ENCODE measurements at regions not wholly inside any gene's neighbourhood (a gene's known extent, or its start where the extent isn't known, plus 50 kb on each side); places are given as distances from the start of the nearest gene placed in this dataset.

DNA sequence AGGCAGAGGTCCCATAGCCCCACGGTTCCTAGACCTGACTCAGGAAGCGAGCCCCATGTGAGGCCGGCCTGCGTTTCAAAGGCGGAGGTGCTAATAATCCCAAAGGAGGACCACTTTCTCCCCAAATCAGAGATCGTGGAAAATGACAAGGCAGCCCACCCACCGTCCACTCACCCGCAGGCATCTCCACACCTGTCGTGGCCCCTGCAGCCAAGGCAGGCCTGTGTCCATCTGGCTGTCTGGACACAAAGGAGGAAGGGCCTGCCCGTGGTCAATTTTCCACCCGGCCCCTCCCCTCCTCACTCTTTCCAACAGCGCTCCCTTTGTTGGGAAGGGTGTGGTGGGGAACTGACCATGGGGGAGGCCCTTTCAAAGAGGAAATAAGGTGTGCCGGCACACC lies 125.3 kb upstream of the TMEM132D start:
- intact Hi-C loops (cut with micrococcal nuclease; ENCODE audit: unreplicated experiment), result loop anchor here (5.0 kb wide), 1 partner anchor 718 kb away; no protein-coding TSS in a partner anchor

DNA sequence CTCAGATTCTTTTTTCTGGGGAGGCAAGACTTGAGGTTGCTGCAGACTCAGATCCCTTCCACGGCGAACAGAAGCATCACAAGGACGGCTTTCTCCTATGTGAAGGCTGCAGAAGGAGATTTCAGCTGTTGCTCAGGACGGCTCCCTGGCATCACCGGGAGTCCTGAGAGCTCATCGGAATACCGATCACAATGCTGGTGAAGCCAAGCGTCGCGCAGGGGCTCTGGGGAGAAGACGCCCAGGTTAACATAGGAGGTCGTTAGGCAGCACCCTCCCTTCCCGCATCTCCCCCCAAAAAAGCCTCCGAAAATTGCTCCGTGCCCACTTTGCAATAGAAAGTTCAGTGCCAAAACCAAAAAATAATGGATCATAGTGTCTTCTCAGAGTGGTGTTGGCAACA lies 127.2 kb upstream of the TMEM132D start:
- Histone ChIP-seq H3K9me3 (ENCODE audit: low read depth, low read length, poor library complexity, severe bottlenecking) (no peaks in the 10 kb centered on the region), H3K4me3 (ENCODE audit: low read depth, low read length, poor library complexity, severe bottlenecking) (no peak overlapping the region), H3K27me3 (replicated peaks; ENCODE audit: insufficient read depth, low read depth, low read length, poor library complexity) (peaks cover 41% of the 10 kb centered on the region), H3K36me3 (ENCODE audit: insufficient read depth, low read length, poor library complexity, severe bottlenecking) (no peaks in the 10 kb centered on the region), H3K4me1 (ENCODE audit: insufficient read depth, low read length, poor library complexity, severe bottlenecking) (no peaks in the 10 kb centered on the region), H3K27ac (ENCODE audit: low read depth, low read length, poor library complexity, severe bottlenecking) (no peak overlapping the region)
- no TSS peak for BruUV-seq (replicated peaks)
- DNase-seq (ENCODE audit: low spot score), result no peak
- ChIA-PET CTCF (no interaction called here), POLR2A (ENCODE audit: low non-redundant PET) (no interaction called here)
- intact Hi-C loops (cut with micrococcal nuclease; ENCODE audit: unreplicated experiment), result loop anchor here (5.0 kb wide), 1 partner anchor 306 kb away; the partner anchor contains the start of gene PIWIL1
- TF ChIP-seq EZH2 (IDR thresholded peaks at IDR 0.05; ENCODE audit: borderline replicate concordance, low read depth, low read length, poor library complexity, severe bottlenecking), result no peak
- TF ChIP-seq, protein P1, sequence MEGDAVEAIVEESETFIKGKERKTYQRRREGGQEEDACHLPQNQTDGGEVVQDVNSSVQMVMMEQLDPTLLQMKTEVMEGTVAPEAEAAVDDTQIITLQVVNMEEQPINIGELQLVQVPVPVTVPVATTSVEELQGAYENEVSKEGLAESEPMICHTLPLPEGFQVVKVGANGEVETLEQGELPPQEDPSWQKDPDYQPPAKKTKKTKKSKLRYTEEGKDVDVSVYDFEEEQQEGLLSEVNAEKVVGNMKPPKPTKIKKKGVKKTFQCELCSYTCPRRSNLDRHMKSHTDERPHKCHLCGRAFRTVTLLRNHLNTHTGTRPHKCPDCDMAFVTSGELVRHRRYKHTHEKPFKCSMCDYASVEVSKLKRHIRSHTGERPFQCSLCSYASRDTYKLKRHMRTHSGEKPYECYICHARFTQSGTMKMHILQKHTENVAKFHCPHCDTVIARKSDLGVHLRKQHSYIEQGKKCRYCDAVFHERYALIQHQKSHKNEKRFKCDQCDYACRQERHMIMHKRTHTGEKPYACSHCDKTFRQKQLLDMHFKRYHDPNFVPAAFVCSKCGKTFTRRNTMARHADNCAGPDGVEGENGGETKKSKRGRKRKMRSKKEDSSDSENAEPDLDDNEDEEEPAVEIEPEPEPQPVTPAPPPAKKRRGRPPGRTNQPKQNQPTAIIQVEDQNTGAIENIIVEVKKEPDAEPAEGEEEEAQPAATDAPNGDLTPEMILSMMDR (conservative IDR thresholded peaks at IDR 0.05; ENCODE audit: low read depth, low read length), result no peak

More for the DNA sequence above, 125.3 kb upstream of the TMEM132D start:
- DNase-seq (ENCODE audit: low spot score), result no peak
- no TSS peak for BruUV-seq (replicated peaks)
- ChIA-PET CTCF (no interaction called here), POLR2A (ENCODE audit: low non-redundant PET) (no interaction called here)
- H3K9me3 ChIP-seq (ENCODE audit: low read depth, low read length, poor library complexity, severe bottlenecking), result no peaks in the 10 kb centered on the region
- no peak overlapping the region for H3K4me3 ChIP-seq (ENCODE audit: low read depth, low read length, poor library complexity, severe bottlenecking)
- H3K27ac ChIP-seq (ENCODE audit: low read depth, low read length, poor library complexity, severe bottlenecking), result no peak overlapping the region
- no peaks in the 10 kb centered on the region for H3K4me1 ChIP-seq (ENCODE audit: insufficient read depth, low read length, poor library complexity, severe bottlenecking)
- TF ChIP-seq EZH2 (IDR thresholded peaks at IDR 0.05; ENCODE audit: borderline replicate concordance, low read depth, low read length, poor library complexity, severe bottlenecking), result no peak
- TF ChIP-seq, protein P1 (conservative IDR thresholded peaks at IDR 0.05; ENCODE audit: low read depth, low read length), result no peak
- no peaks in the 10 kb centered on the region for H3K36me3 ChIP-seq (ENCODE audit: insufficient read depth, low read length, poor library complexity, severe bottlenecking)
- peaks cover 35% of the 10 kb centered on the region for H3K27me3 ChIP-seq (replicated peaks; ENCODE audit: insufficient read depth, low read depth, low read length, poor library complexity)

DNA sequence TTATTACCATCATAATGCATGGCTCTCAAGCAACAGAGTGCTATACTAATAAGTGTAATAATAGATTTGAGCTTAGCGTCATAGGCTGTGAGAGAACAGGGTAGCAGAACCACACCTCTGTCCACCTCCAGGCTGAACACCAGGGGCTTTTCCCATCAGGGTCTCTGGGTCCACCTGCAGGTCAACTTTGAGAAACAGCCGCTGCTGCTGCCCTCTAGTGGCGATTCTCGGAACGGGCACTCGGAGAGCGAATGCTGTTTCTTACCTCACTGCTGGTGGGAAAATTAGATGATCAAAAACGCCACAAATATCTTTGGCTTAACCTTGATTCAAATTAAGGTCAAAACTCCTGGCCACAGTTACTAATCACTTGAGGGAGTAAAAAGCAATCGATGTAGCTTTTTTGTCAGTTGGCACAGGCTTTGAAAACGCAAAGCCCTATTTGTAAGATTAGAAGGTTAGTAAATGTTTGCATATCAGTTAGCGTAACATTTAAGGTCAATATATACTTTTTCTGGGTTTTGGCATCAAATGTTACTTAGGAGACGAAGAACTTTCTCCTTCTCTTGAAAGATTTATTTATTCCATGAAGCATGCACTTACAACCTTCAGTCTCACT lies 127.9 kb upstream of the TMEM132D start:
- H3K4me3 ChIP-seq (ENCODE audit: low read depth, low read length, poor library complexity, severe bottlenecking), result no peak overlapping the region
- CTCF ChIA-PET, result no interaction called here
- no peaks in the 10 kb centered on the region for H3K9me3 ChIP-seq (ENCODE audit: low read depth, low read length, poor library complexity, severe bottlenecking)
- TF ChIP-seq EZH2 (IDR thresholded peaks at IDR 0.05; ENCODE audit: borderline replicate concordance, low read depth, low read length, poor library complexity, severe bottlenecking), result no peak
- TF ChIP-seq, protein P1 (conservative IDR thresholded peaks at IDR 0.05; ENCODE audit: low read depth, low read length), result peak; percentile 97
- intact Hi-C loops (cut with micrococcal nuclease; ENCODE audit: unreplicated experiment), result loop anchor here (5.0 kb wide), 1 partner anchor 306 kb away; the partner anchor contains the start of gene PIWIL1
- H3K36me3 ChIP-seq (ENCODE audit: insufficient read depth, low read length, poor library complexity, severe bottlenecking), result no peaks in the 10 kb centered on the region
- DNase-seq (ENCODE audit: low spot score), result peak; percentile 56
- POLR2A ChIA-PET (ENCODE audit: low non-redundant PET), result no interaction called here
- no TSS peak for BruUV-seq (replicated peaks)
- H3K27ac ChIP-seq (ENCODE audit: low read depth, low read length, poor library complexity, severe bottlenecking), result no peak overlapping the region
- peaks cover 41% of the 10 kb centered on the region for H3K27me3 ChIP-seq (replicated peaks; ENCODE audit: insufficient read depth, low read depth, low read length, poor library complexity)
- no peaks in the 10 kb centered on the region for H3K4me1 ChIP-seq (ENCODE audit: insufficient read depth, low read length, poor library complexity, severe bottlenecking)

All from A673 (cell line).